Stimulated activated naive B cell treated with anti-CD40 and anti-IgM and Interleukin-4, amounts not matched to agents 10 μg/mL and 1 μg/mL and 100 μg/mL, for 72 hours (primary cell): ENCODE measurements at regions not wholly inside any gene's neighbourhood (a gene's known extent, or its start where the extent isn't known, plus 50 kb on each side); places are given as distances from the start of the nearest gene placed in this dataset.
"Not testable (repeated sequence)": the region's sequence is repeated elsewhere in the genome, so short reads cannot be mapped to it uniquely, and the experiment has no call there.

Experiments used
- ATAC-seq, 2 donors: fragments of 150-1000 bp; cut with Tn5 transposase; replicated peaks; 2 replicates each; pipeline ENCODE4 v1.10.0; 2021; ENCODE audit warnings: moderate library complexity in 1 of 2
- DNase-seq: peaks from one replicate; pipeline ENCODE4 v3.0.0; 2021
- H3K27ac Mint-ChIP-seq: one replicate; pipeline ENCODE4 v1.8.0; 2022; ENCODE audit warnings: mild to moderate bottlenecking, mixed read lengths
- H3K27me3 Mint-ChIP-seq, 2 donors: one replicate each; pipeline ENCODE4 v1.8.0; 2022; ENCODE audit warnings: mixed read lengths in 2 of 2
- H3K36me3 Mint-ChIP-seq, 2 donors: one replicate each; pipeline ENCODE4 v1.8.0; 2022; ENCODE audit warnings: mixed read lengths in 2 of 2, mild to moderate bottlenecking in 1 of 2
- H3K4me1 Mint-ChIP-seq, 2 donors: one replicate each; pipeline ENCODE4 v1.8.0; 2022; ENCODE audit warnings: mixed read lengths in 2 of 2, mild to moderate bottlenecking in 1 of 2
- H3K4me3 Mint-ChIP-seq, 2 donors: one replicate each; pipeline ENCODE4 v1.8.0; 2022; ENCODE audit warnings: mild to moderate bottlenecking in 2 of 2, mixed read lengths in 2 of 2, moderate library complexity in 1 of 2
- H3K9me3 Mint-ChIP-seq, 2 donors: one replicate each; pipeline ENCODE4 v1.8.0; 2022; ENCODE audit warnings: mixed read lengths in 2 of 2, mild to moderate bottlenecking in 1 of 2

DNA sequence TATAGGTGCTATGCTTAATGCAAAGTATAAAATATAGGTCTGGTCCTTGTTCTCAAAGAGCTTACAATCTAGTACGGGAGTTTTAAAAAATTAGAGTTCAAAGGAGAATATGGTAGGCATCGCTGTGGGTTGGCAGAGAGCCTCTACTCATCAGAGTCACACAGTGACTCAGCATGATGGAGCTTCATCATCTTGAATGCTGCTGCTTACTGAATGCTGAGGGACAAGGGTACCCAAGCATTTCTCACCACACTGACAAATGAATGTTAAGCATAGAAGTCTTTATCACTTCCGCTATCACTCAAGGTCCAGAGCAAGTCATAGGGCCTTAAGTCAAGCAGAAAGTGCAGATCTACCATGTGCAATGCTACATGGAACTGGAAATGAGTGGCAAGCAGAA is 268.6 kb upstream of the IGFBP7 start:
- H3K27ac Mint-ChIP-seq, result no peak overlapping the region
- DNase-seq (no peak), ATAC-seq (no peak)
- H3K4me3 Mint-ChIP-seq, result no peak overlapping the region
- H3K9me3 Mint-ChIP-seq, result peaks cover 5 to 6% of the 10 kb centered on the region in 2 donors
- H3K27me3 Mint-ChIP-seq, result no peaks in the 10 kb centered on the region
- no peaks in the 10 kb centered on the region for H3K4me1 Mint-ChIP-seq
- no peaks in the 10 kb centered on the region for H3K36me3 Mint-ChIP-seq

DNA sequence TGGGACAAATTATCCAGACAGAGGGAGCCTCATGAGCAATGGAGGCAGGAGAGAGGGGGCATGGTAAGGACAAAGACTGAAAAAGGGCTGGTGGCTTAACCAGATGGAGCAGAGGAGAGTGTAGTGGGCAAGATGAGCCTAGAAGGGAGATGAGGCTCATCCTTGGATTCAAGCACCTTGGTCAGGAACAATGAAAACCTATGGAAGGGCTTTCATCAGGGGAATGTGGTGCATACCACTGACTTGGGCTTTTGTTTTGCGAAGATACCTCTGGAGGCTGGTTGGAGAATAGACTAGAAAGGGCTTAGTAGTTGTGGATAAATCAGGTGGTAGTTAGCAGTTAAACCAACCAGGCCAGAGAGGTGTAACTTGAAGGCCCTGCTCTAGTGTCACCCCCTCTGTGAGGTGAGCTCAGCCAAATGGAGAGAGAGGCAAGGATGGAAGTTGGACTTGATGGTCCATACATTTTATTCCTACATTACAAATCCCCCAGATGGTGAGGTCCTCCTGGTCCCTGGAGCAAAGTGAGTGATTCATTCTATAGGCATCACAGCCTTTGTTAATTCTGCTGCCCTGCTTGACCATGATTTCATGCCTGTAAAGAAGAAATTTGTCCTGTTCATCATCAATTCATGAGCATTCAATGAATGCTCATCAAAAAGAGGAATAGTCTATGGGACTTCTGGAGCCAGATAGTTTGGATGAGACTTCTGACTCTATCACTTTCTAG is 264.8 kb upstream of the IGFBP7 start:
- H3K9me3 Mint-ChIP-seq, result peaks cover 5 to 6% of the 10 kb centered on the region in 2 donors
- H3K36me3 Mint-ChIP-seq, result no peaks in the 10 kb centered on the region
- DNase-seq, result no peak
- H3K4me3 Mint-ChIP-seq, result no peak overlapping the region
- no peak overlapping the region for H3K27ac Mint-ChIP-seq
- no peaks in the 10 kb centered on the region for H3K27me3 Mint-ChIP-seq
- no peaks in the 10 kb centered on the region for H3K4me1 Mint-ChIP-seq
- no peak for ATAC-seq

DNA sequence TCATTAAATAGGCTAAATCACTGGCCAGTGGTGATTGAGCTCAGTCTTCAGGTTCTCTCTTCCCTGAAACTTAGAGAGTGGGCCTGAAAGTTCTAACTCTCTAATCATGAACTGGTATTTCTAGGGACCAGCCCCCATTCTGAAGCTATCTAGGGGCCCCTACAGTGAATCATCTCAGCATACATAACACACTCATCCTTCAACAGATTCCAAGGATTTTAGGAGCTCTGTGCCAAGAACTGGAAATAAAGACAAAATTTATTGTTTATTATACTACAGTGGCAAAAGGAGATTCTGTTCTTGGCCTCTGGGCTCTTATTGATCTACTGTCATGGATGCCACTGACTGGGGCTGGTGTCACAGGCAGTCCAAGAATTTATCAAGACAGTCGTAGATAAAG is 263.8 kb upstream of the IGFBP7 start:
- DNase-seq, result no peak
- no peaks in the 10 kb centered on the region for H3K4me1 Mint-ChIP-seq
- H3K4me3 Mint-ChIP-seq, result no peak overlapping the region
- H3K36me3 Mint-ChIP-seq, result no peaks in the 10 kb centered on the region
- no peak overlapping the region for H3K27ac Mint-ChIP-seq
- H3K9me3 Mint-ChIP-seq, result peaks cover 4 to 6% of the 10 kb centered on the region in 2 donors
- H3K27me3 Mint-ChIP-seq, result no peaks in the 10 kb centered on the region
- ATAC-seq, result no peak

DNA sequence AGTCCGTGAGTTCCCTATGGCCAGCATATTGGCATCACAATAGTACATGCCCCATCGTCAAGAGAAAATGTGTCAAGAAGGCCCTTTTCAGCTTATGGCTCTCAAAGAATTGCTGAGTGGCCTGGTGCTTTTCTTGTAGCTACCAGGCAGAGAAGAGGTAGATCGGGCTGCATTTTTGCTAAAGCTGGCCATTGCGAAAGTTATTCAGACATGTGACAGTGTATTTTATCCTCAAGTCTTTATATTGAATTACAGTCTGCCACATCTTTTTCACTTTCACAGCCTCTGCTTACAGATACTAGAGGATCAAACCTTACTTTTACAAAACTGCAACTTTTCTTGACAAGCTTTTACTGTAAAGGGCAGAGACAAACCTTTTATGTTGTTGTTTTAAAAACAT is 261.5 kb upstream of the IGFBP7 start:
- H3K9me3 Mint-ChIP-seq, result peaks cover 3 to 6% of the 10 kb centered on the region in 2 donors
- H3K27me3 Mint-ChIP-seq, result no peaks in the 10 kb centered on the region
- H3K36me3 Mint-ChIP-seq, result no peaks in the 10 kb centered on the region
- no peak overlapping the region for H3K4me3 Mint-ChIP-seq
- DNase-seq (no peak), ATAC-seq (no peak)
- H3K4me1 Mint-ChIP-seq, result no peaks in the 10 kb centered on the region
- no peak overlapping the region for H3K27ac Mint-ChIP-seq

DNA sequence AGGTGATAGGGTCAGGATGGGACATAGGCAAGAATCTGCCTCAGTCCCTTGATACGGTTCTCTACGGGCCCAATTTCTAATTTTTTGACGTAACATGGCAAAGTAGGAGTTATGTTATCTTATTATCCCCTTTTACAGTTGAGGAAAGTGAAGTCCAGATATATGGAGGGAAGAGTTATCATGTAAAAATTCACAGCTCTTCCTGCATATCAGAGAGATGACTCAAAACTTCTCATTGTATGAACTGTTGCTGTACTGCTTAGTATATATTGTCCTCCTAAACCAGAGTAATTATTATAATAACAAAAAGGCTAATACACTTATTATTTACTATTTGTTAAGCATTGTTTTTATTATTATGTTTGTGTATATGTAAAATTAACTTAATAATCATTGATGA is 260.5 kb upstream of the IGFBP7 start:
- Mint-ChIP-seq H3K4me1 (no peaks in the 10 kb centered on the region), H3K27me3 (no peaks in the 10 kb centered on the region), H3K9me3 (peaks cover 3 to 6% of the 10 kb centered on the region in 2 donors), H3K27ac (no peak overlapping the region), H3K36me3 (no peaks in the 10 kb centered on the region), H3K4me3 (no peak overlapping the region)
- ATAC-seq, result no peak
- DNase-seq, result no peak

DNA sequence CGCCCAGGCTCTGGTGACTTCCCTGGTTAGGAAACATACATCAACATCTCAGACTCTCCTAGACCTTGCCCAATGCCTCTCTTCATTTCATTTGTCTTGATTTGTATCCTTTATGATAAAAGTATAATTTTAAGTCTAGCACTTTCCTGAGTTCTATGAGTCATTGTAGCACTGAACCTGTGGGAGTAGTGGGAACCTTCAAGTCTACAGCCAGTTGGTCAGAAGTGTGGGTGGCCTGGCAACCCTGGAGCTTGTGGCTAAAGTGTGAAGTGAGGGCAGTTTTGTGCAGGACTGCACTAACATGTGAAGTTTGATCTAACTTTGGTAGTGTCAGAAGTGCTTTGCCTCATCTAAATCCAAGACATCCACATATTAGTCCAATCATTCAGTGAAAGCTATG is 259.3 kb upstream of the IGFBP7 start:
- no peak overlapping the region for H3K27ac Mint-ChIP-seq
- H3K4me1 Mint-ChIP-seq, result no peaks in the 10 kb centered on the region
- H3K27me3 Mint-ChIP-seq, result no peaks in the 10 kb centered on the region
- peaks cover 0 to 2% of the 10 kb centered on the region in 2 donors for H3K9me3 Mint-ChIP-seq
- no peaks in the 10 kb centered on the region for H3K36me3 Mint-ChIP-seq
- H3K4me3 Mint-ChIP-seq, result no peak overlapping the region
- ATAC-seq (no peak), DNase-seq (no peak)

DNA sequence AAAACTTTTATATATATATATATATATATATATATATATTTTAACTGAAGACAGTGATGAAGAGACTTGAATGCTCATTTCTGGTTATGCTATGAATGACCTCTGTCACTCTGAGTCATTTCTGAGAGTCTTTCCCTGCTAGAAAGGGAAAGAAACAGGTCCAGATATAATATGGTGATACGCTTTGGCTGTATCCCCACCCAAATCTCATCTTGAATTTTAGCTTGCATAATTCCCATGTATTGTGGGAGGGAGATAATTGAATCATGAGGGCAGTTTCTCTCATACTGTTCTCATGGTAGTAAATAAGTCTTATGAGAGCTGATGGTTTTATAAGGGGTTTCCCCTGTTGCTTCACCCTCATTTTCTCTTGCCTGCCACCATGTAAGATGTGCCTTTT is 254.1 kb upstream of the IGFBP7 start:
- H3K27me3 Mint-ChIP-seq, result no peaks in the 10 kb centered on the region
- no peak for ATAC-seq
- H3K4me3 Mint-ChIP-seq, result no peak overlapping the region
- H3K27ac Mint-ChIP-seq, result no peak overlapping the region
- DNase-seq, result no peak
- H3K36me3 Mint-ChIP-seq, result no peaks in the 10 kb centered on the region
- H3K9me3 Mint-ChIP-seq, result no peaks in the 10 kb centered on the region
- H3K4me1 Mint-ChIP-seq, result no peaks in the 10 kb centered on the region

DNA sequence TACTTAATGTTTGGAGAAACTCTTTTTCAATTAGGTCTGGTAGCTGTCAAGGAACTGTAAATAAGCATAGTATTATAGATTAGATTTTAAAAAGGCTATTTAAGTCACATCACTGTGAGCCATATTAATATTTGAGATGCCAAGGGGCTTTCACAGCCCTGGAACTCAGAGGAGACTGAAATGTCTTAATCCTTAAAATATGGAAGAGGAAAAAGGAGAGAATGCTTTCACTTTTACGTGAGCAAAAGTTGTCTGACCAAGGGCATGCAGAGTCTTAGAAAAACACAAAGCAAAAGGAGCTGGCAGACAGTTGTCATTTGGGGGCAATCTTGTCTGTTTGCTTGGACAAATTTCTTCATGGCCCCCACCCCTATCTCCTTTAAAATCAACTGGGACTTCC is 253.2 kb upstream of the IGFBP7 start:
- H3K36me3 Mint-ChIP-seq, result no peaks in the 10 kb centered on the region
- no peak overlapping the region for H3K4me3 Mint-ChIP-seq
- no peaks in the 10 kb centered on the region for H3K4me1 Mint-ChIP-seq
- H3K27me3 Mint-ChIP-seq, result no peaks in the 10 kb centered on the region
- ATAC-seq, result no peak
- no peaks in the 10 kb centered on the region for H3K9me3 Mint-ChIP-seq
- DNase-seq, result no peak
- no peak overlapping the region for H3K27ac Mint-ChIP-seq

DNA sequence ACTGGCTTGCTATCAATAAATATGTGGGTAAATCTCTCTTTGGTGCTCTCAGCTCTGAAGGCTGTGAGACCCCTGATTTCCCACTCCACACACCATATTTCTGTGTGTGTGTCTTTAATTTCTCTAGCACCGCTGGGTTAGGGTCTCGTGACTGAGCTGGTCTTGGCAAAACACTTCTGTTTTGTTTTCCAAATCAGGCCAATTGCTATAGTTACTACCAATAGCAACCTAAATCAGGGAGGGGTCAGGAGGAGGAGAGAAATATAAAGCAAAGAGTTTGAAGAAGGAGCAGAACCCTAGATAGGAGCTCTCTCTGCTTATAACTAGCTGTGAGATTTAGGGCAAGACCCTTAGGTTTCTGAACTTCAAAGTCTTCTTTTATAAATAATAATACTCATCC is 250.5 kb upstream of the IGFBP7 start:
- Mint-ChIP-seq H3K27ac (no peak overlapping the region), H3K9me3 (no peaks in the 10 kb centered on the region), H3K36me3 (no peaks in the 10 kb centered on the region), H3K4me1 (no peaks in the 10 kb centered on the region), H3K27me3 (no peaks in the 10 kb centered on the region), H3K4me3 (no peak overlapping the region)
- ATAC-seq, result no peak
- no peak for DNase-seq

DNA sequence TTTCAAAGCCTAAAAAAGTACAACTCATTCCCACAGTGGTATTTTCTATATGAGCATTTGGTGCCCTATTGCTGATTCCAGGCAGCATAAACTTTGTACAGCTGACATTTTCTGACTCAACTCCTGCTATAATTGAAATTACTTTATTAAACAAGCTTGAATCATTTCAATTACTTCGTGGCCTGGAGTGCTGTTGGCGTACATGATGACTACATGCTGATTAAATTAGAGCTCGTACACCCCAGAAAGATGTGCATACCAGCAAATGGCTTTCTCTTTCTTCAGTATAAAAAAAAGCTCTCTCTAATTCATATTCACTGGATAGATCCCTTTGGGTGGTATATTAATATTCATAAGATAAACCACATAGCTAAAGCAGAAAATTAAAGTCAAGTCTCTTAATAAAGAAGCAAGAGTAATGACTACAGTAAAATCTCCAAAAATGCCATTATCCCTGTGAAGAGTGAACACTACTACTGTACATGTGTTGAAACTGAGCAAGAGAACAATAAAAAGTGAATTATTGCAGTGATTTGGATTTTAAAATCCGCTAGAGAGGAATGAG is 245.0 kb upstream of the IGFBP7 start:
- Mint-ChIP-seq H3K36me3 (no peaks in the 10 kb centered on the region), H3K27me3 (no peaks in the 10 kb centered on the region), H3K4me3 (no peak overlapping the region), H3K4me1 (no peaks in the 10 kb centered on the region), H3K27ac (no peak overlapping the region), H3K9me3 (no peaks in the 10 kb centered on the region)
- DNase-seq (no peak), ATAC-seq (no peak)

DNA sequence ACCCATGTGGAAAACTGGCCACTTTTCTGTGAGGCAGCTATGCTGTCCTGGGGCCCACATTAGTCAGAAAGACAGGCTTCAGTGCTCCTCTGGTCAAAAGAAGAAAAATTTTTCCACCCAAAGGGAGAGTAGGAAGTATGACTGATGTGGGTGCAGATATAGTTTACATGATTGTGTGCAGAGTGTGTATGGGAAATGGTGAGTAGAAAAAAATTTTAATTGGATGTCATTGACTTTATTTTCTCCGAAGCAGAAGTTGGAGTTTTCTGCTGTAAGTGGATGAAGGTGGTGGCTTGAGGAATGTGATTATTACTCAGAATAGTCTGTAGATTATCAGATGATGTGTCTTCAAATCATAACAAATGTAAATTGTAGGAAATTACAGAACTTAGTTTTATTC is 241.5 kb upstream of the IGFBP7 start:
- no peak for ATAC-seq

DNA sequence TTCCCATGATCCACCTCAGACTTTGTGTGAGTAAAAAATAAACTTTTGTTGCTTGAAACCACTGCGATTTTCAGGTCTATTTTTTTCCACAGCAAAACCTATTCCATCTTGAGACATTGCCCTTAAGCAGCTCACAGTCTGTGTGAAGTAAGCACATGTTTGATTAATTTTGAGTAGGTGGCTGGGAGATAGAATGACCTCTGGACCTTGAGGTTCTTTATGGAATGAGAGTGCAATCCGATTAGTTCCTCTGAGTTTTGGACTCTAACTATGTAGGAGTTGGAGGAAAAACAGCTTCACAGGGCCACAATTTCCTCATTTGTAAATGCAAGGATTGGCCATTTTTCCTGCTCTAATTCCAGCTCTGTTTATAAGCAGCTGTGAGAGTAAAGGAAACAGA is 234.1 kb upstream of the IGFBP7 start:
- H3K9me3 Mint-ChIP-seq, result peaks cover 3 to 9% of the 10 kb centered on the region in 2 donors
- no peaks in the 10 kb centered on the region for H3K4me1 Mint-ChIP-seq
- no peak overlapping the region for H3K27ac Mint-ChIP-seq
- no peaks in the 10 kb centered on the region for H3K27me3 Mint-ChIP-seq
- H3K4me3 Mint-ChIP-seq, result no peak overlapping the region
- ATAC-seq (no peak), DNase-seq (no peak)
- H3K36me3 Mint-ChIP-seq, result no peaks in the 10 kb centered on the region

More for the DNA sequence above, 241.5 kb upstream of the IGFBP7 start:
- Mint-ChIP-seq H3K36me3 (no peaks in the 10 kb centered on the region), H3K27ac (no peak overlapping the region), H3K4me1 (no peaks in the 10 kb centered on the region), H3K27me3 (no peaks in the 10 kb centered on the region), H3K9me3 (peaks cover 0 to 4% of the 10 kb centered on the region in 2 donors), H3K4me3 (no peak overlapping the region)
- no peak for DNase-seq

DNA sequence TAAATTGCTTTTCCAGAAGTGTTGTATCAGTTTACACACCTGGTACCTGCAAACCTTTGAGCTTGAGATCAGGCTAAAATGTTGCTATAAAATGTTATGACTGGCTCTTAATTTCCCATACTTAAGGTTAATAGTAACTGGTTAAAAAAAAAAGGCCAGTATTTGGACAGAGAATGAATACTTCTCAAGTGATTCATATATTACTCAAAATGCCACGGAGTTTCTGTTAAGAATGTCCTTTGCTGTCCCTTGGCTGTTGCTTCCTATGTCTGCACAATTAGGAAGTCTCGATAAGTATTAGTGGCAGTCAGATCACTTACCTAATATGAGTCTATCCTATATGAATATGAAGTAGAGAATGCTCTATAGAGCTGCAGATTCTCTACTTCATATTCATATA is 232.2 kb upstream of the IGFBP7 start:
- no peak for DNase-seq
- Mint-ChIP-seq H3K36me3 (no peaks in the 10 kb centered on the region), H3K27me3 (no peaks in the 10 kb centered on the region), H3K4me1 (no peaks in the 10 kb centered on the region), H3K9me3 (peaks cover 3 to 8% of the 10 kb centered on the region in 2 donors), H3K27ac (no peak overlapping the region), H3K4me3 (no peak overlapping the region)
- no peak for ATAC-seq

DNA sequence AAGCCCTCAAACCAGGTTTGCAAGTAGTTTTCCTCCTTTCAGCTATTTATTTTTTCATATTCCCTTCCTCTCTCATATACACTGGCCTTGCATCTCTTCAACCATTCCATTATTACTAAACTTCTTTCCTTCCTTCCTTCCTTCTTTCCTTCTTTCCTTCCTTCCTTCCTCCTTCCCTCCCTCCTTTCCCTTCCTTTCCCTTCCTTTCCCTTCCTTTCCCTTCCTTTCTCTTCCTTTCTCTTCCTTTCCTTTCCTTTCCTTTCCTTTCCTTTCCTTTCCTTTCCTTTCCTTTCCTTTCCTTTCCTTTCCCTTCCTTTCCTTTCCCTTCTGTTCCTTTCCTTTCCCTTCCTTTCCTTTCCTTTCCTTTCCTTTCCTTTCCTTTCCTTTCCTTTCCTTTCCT is 228.7 kb upstream of the IGFBP7 start:
- not testable (repeated sequence) for DNase-seq, H3K27ac Mint-ChIP-seq, H3K27me3 Mint-ChIP-seq, H3K4me1 Mint-ChIP-seq, H3K9me3 Mint-ChIP-seq, H3K36me3 Mint-ChIP-seq, ATAC-seq, H3K4me3 Mint-ChIP-seq

DNA sequence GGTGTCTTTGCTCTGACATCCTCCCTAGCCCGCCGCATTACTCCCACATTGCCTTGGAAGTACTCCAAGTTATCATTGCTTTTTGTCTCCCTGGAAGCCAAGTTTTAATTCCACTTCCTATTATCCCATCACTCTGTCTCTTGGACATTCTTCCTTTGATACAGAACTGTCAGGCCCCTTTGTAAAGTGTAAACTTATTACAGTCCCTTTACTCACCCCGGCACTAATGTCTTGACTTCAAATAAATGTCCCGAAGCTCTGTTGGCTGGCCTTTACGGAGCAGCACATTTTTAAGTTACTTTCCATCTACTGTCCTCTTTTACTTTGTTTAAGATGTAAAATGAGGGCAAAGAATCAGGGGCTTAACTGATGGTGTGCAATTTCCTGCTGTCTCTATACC is 223.5 kb upstream of the IGFBP7 start:
- no peaks in the 10 kb centered on the region for H3K4me1 Mint-ChIP-seq
- H3K4me3 Mint-ChIP-seq, result no peak overlapping the region
- ATAC-seq (no peak), DNase-seq (no peak)
- peaks cover 0 to 4% of the 10 kb centered on the region in 2 donors for H3K27me3 Mint-ChIP-seq
- H3K27ac Mint-ChIP-seq, result no peak overlapping the region
- no peaks in the 10 kb centered on the region for H3K36me3 Mint-ChIP-seq
- H3K9me3 Mint-ChIP-seq, result no peaks in the 10 kb centered on the region
